Ishikawa (cell line): ENCODE measurements at regions not wholly inside any gene's neighbourhood (a gene's known extent, or its start where the extent isn't known, plus 50 kb on each side); places are given as distances from the start of the nearest gene placed in this dataset.

ENCODE experiments used
- CEBPB ChIP-seq: IDR thresholded peaks from 2 replicates; pipeline ENCODE4 v1.6.1; 2012
- CREB1 ChIP-seq: IDR thresholded peaks from 2 replicates; pipeline ENCODE4 v1.6.1; 2012; ENCODE audit warnings: low read depth
- EGR1 ChIP-seq: IDR thresholded peaks from 2 replicates; pipeline ENCODE4 v1.6.1; 2012
- EP300 ChIP-seq: IDR thresholded peaks from 2 replicates; pipeline ENCODE4 v1.6.1; 2012; ENCODE audit warnings: borderline replicate concordance
- FOXM1 ChIP-seq: IDR thresholded peaks from 2 replicates; pipeline ENCODE4 v1.6.1; 2012; ENCODE audit warnings: low read depth, borderline replicate concordance
- MAX ChIP-seq: IDR thresholded peaks from 2 replicates; pipeline ENCODE4 v1.6.1; 2012
- NFIC ChIP-seq: IDR thresholded peaks from 2 replicates; pipeline ENCODE4 v1.6.1; 2012
- RAD21 ChIP-seq: IDR thresholded peaks from 2 replicates; pipeline ENCODE4 v1.6.1; 2012; ENCODE audit warnings: low read depth
- REST ChIP-seq: IDR thresholded peaks from 2 replicates; pipeline ENCODE4 v1.6.1; 2012; ENCODE audit warnings: low read depth, mild to moderate bottlenecking
- TAF1 ChIP-seq: IDR thresholded peaks from 2 replicates; pipeline ENCODE4 v1.6.1; 2012; ENCODE audit warnings: low read depth, mild to moderate bottlenecking
- TCF12 ChIP-seq: IDR thresholded peaks from 2 replicates; pipeline ENCODE4 v1.6.1; 2012; ENCODE audit warnings: low read depth
- TEAD4 ChIP-seq: IDR thresholded peaks from 2 replicates; pipeline ENCODE4 v1.6.1; 2012
- USF1 ChIP-seq: IDR thresholded peaks from 2 replicates; pipeline ENCODE4 v1.6.1; 2012
- YY1 ChIP-seq: IDR thresholded peaks from 2 replicates; pipeline ENCODE4 v1.6.1; 2012; ENCODE audit warnings: low read depth
- ZBTB7A ChIP-seq: IDR thresholded peaks from 2 replicates; pipeline ENCODE4 v1.6.1; 2012; ENCODE audit warnings: low read depth

GRCh38 chr14:76653875-76654572, 107.2 kb upstream of the VASH1 start:
- TF ChIP-seq RAD21 (no peak), USF1 (no peak), TAF1 (no peak), REST (no peak), NFIC (no peak), ZBTB7A (no peak), EGR1 (no peak), TEAD4 (no peak)

GRCh38 chr14:76654573-76655108, 106.6 kb upstream of the VASH1 start:
- TF ChIP-seq MAX (no peak), TEAD4 (no peak), ZBTB7A (no peak), USF1 (no peak), NFIC (no peak), YY1 (no peak), FOXM1 (no peak), CEBPB (no peak), RAD21 (no peak), EGR1 (no peak), TCF12 (no peak), TAF1 (no peak), EP300 (no peak), REST (no peak), CREB1 (no peak)

GRCh38 chr14:76655331-76655730, 105.9 kb upstream of the VASH1 start:
- TF ChIP-seq EGR1 (no peak), CREB1 (no peak), ZBTB7A (no peak), NFIC (no peak), MAX (no peak), YY1 (no peak), TAF1 (no peak), REST (no peak), EP300 (no peak), RAD21 (no peak), TCF12 (no peak), USF1 (no peak), FOXM1 (no peak), TEAD4 (no peak), CEBPB (no peak)

GRCh38 chr14:76656592-76656991, 104.7 kb upstream of the VASH1 start:
- TF ChIP-seq CREB1 (no peak), EGR1 (no peak), ZBTB7A (no peak), EP300 (no peak), CEBPB (no peak), FOXM1 (no peak), YY1 (no peak), TCF12 (no peak)
